HG02763 (cell line): ENCODE measurements at regions not wholly inside any gene's neighbourhood (a gene's known extent, or its start where the extent isn't known, plus 50 kb on each side); places are given as distances from the start of the nearest gene placed in this dataset.
A peak's percentile ranks its signal among the peaks of the same experiment; 100 is the strongest.

Experiments
- ATAC-seq: cut with Tn5 transposase; IDR thresholded peaks from one replicate; pipeline ENCODE4 v1.9.1; 2021; ENCODE audit warnings: mild to moderate bottlenecking, moderate library complexity; ENCODE audit not compliant: unreplicated experiment

GRCh38 chr10:62653254-62653653, 151.3 kb upstream of the ADO start:
- ATAC-seq = peak; percentile 76

DNA sequence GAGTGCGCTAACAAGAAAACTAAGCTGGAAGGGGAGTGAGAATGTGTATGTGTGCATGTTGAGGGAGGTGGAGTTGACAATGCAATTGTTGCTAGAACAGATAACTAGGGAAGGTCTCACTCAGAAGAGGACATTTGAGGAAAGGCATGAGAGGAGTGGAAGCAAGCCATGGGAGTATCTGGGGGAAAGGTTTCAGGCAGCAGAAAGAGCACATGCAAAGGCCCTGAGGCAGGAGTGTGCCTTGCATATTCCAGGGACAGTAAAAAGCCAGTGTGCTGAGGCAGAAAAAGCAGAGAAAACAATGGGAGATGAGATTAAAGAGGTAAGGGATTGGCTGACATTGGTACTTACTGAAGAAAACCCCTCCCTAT, 149.6 kb upstream of the ADO start:
- ATAC-seq = no peak

DNA sequence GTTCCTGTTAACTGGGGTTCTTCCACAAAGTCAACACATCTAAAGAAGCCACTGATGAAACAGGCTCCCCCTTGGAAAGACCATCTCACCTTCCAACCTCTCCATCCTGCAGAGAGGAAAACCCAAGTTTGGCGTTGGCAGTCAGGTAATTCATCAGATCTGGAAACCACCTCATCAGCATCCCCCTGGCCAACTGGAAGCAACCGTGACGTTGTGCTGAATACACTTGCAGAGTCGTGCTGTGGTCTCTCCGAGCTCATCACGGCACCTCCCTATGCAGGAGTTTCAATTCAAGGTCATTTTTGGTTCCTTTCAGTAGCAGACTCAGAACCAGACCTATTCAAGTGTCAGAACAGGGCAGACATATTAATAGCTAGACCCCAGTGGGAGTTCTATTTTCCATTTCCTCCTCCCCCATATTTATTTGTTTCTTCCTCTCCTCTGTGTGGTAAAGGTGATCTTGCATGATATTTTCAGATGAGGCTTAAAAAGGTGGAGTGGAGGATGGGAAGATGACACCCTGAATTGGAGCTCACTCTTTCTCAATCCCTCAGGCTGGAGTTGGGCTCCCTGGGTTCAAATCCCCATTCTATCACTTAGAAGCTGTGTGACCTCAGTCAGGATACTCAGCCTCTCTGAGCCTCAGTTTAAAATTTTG, 149.1 kb upstream of the ADO start:
- peak; percentile 72 for ATAC-seq

DNA sequence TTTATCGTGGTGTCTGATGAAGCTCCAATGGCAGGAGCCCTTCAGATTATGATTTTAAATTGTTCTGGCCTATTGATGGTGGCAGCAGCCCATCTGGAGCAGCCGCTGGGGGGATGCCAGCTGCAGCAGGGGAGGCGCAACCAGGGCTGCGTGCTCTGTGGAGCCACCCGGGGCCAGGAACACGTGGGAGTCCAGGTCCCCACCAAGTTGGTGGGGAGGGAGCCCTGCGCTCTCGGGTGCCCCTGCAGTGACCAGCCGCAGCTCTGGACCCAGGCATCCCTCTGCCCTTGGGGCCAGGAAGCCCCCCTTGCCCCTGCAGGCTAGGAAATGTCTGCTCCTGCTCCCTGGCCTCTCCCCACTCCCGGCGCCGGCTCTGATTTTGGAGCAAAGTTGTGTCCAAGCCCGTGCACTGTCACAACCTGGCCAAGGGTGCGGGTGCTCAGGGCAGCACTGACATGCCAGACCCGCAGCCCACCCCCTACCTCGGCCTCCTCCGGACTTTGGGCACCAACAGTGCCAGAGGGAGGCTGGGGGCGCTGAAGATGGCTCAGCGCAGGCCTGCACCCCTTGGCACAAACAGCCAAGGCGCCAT, 147.2 kb upstream of the ADO start:
- no peak for ATAC-seq

GRCh38 chr10:62658516-62658915, 146.0 kb upstream of the ADO start:
- no peak for ATAC-seq

DNA sequence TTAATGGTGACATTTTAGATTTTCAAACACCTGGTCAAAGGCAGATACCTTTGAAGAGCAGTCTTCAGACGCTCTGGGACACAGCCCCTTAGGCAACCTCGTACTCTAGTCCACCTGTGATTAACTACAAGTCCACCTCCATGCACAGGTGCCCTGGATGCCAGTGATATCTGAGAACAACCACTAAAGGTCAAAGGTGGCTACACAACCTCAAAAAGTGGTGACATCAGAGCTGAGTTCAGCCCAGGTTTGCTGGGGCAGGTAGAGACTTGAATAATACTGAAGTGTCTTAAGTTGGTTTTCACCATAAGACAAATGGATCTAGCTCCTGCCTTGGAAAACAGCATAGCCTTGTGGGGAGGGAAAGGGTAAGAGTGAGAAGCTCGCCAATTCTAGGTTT, 143.4 kb upstream of the ADO start:
- ATAC-seq = no peak

DNA sequence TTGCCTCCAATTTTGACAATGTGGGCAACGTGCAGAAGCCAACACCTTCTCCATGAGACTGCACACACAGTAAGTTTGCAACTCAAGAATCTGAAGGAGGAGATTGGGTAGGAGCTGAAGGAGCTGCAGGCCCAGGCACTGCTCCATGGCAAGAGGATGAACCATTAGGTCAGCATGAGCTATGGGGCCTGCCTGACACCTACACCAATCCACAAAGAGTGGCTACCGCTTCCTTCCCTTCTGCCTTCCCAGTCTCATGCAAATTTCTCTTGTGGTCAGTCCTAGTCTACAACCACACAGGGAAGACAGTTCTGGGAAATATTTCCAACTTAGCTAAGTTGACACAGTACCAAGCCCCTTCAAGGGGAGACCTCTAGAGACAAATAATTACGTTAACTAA, 142.0 kb upstream of the ADO start:
- no peak for ATAC-seq

GRCh38 chr10:62665771-62666170, 138.7 kb upstream of the ADO start:
- ATAC-seq = no peak

DNA sequence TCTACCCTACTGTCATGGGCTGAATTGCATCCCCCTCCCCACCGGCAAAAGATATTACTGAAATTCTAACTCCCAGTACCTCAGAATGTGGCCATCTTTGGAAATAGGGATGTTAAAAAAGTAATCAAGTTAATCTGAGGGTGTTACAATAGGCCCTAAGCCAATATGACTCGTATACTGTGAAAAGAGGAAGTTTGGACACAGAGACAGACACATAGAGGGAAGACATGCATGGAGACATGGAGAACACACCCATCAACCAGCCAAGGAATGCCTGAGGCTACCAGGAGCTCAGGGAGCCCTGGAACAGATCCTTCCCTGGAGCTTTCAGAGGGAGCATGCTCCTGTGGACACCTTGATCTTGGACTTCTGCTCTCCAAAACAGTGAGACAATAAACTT, 138.2 kb upstream of the ADO start:
- no peak for ATAC-seq

DNA sequence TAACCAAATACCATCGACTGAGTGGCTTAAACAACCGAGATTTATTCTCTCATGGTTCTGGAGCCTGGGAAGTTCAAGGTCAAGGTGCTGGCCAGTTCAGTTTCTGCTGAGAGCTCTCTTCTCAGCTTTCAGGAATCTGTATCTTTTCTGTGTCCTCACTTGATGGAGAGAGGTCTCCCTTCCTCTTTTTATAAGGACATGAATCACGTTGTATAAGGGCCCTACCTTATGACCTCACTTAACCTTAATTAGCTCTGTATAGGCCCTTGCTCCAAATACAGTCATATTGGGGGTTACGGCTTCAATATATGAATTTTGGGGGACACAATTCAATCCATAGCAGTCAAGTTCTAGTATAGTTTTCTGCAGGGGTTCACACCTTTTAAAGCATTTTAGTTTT, 135.2 kb upstream of the ADO start:
- ATAC-seq = no peak

- no peak for ATAC-seq
Observed at GRCh38 chr10:62671104-62671503, 133.4 kb upstream of the ADO start.

- peak; percentile 96 for ATAC-seq
Observed at GRCh38 chr10:62681211-62681940, 123.1 kb upstream of the ADO start.

GRCh38 chr10:62684911-62685310, 119.6 kb upstream of the ADO start:
- no peak for ATAC-seq

DNA sequence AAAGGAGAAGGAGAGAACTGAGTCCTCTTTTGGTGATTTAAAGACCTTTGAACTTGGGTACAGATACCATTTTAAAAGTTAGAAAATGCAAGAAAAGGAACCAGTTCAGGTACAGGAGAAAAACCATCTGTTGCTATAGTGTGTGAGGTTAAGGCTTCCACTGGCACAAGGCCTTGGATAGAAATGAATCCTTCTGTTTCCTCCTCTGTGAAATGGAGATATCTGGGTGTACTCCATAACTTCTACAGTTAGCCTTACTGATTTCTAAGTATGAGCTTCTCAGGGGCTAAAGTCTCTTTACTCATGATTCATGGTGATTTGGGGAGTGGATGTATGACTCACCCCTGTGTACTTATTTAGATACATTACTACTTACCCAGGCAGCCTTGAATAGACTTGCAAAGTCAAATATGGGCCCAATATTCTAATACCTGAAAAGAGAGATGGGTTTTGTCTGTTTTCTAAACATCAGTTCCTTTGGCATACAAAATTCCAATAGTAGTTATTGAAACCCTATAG, 117.2 kb upstream of the ADO start:
- no peak for ATAC-seq

DNA sequence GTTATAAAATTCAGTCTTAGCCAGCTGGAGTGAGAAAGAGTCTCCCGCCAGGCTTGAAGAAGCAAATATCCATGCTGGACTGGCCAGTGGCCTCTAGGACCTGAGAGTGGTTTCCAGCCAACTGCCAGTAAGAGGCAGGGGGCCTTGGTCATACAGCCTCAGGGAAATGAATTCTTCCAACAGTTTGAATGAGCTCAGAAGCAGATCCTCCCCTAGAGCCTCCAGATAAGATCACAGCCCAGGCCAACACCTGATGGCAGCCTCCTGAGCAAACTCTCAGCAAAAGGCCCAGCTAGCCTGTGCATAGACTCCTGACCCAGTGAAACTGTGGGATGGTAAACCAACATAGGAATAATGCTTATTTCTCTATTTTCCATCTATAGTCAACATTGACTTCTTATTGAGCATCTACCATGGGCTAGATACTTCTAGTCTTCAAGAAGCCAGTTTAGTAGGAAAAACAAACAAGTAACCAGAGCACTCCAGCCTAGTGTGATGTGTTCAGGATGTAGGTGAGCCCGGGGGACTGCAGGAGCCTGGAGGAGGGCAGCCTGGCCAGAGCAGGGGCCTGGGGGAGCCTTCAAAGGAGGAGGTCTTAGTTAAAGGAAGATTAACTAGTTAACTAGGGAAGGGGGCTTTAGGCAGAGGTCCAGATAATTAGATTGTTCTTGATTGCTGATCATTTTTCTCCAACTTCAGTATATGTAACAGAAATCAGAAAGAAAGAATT, 115.4 kb upstream of the ADO start:
- no peak for ATAC-seq

GRCh38 chr10:62689712-62690111, 114.8 kb upstream of the ADO start:
- ATAC-seq = no peak

DNA sequence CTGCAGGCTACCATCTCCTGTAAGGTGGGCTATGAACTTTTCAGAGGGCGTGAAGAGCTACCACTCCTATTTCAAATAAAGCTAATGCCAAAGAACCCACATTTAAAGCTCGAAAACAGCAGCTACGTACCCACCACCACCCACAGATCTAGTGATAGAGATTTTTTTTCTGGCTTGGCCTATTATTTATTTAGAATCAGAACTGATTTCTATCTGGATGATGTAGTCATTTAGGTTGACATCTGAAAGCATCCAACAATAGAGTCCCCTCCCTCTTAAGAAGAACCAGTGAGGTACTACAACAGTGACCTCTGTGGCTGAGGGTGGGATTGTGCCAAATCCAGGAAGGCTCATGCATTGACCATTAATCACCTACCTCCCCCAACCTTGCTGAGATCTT, 113.8 kb upstream of the ADO start:
- ATAC-seq = no peak

GRCh38 chr10:62691336-62691735, 113.2 kb upstream of the ADO start:
- no peak for ATAC-seq

GRCh38 chr10:62692085-62692484, 112.4 kb upstream of the ADO start:
- ATAC-seq = no peak

DNA sequence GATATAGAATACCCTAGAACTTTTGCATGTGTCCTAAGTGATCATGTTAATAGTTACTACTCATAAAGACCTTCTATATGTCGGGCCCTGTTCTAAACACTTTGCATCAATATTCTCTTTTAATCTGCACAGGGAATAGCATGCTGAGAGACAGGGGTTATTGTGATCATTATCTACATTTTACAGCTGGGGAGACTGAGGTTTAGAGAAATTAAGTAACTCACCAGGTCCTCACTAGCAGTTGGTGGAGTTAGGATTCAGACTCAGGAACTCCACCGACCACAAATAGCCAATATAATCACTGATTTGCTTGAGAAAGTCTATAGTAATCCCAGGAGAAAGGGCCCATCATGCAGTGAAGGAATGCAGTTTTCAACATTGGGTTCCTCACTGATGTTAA, 111.2 kb upstream of the ADO start:
- ATAC-seq = no peak

GRCh38 chr10:62694537-62695126, 109.9 kb upstream of the ADO start:
- no peak for ATAC-seq
